CD4-positive, alpha-beta T cell treated with Interleukin-2 at 100 ng/mL for 4 hours (primary cell): ENCODE measurements at regions not wholly inside any gene's neighbourhood (a gene's known extent, or its start where the extent isn't known, plus 50 kb on each side); places are given as distances from the start of the nearest gene placed in this dataset.
A peak's percentile ranks its signal among the peaks of the same experiment; 100 is the strongest.
"Not testable (repeated sequence)": the region's sequence is repeated elsewhere in the genome, so short reads cannot be mapped to it uniquely, and the experiment has no call there.

Experiments used
- DNase-seq: peaks from one replicate; pipeline ENCODE4 v3.0.0-alpha.2; 2020; ENCODE audit warnings: low spot score

- DNase-seq = no peak
Observed at GRCh38 chr4:1561286-1561990, 122.7 kb downstream of the FAM53A start.

- DNase-seq = no peak
Observed at GRCh38 chr4:1559896-1560650, 124.0 kb downstream of the FAM53A start.

DNA sequence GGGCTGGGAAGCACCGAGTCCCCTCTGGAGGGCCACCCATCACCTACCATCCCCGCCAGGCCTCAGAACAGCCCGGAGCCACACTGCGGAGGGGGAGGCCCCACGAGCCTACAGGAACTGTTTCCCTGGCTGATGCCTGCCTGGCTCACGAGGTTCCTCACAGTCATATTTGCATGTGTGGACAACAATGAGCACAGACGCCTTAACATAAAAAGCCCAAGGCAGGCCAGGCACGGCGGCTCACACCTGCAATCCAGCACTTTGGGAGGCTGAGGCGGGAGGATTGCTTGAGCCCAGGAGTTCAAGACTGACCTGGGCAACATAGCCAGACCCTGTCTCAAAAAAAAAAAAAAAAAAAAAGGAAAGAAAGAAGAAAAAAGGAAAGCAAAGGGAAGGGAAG lies 125.9 kb downstream of the FAM53A start:
- no peak for DNase-seq

GRCh38 chr4:1557221-1557597 lies 126.9 kb downstream of the FAM53A start:
- DNase-seq = no peak

- DNase-seq = no peak
Observed at GRCh38 chr4:1556541-1557220, 127.4 kb downstream of the FAM53A start.

DNA sequence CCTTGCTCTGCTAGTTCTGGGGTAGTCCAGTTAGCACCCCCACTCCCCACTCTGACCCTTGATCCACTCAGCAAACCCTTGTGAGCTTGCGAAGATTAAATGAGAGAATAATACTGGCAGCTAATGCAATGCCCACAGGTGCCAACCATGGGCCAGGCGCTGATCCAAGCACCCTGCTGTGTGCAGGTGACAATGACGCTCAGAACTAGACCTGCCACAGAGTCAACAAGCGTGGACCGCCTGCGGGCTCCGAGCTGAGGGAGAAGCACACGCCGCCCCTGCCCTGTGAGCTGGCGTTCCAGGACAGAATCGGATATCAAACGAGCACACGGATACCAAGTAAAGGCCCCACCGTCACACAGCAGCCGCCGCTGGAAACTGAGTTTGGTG lies 129.2 kb downstream of the FAM53A start:
- DNase-seq = no peak

DNA sequence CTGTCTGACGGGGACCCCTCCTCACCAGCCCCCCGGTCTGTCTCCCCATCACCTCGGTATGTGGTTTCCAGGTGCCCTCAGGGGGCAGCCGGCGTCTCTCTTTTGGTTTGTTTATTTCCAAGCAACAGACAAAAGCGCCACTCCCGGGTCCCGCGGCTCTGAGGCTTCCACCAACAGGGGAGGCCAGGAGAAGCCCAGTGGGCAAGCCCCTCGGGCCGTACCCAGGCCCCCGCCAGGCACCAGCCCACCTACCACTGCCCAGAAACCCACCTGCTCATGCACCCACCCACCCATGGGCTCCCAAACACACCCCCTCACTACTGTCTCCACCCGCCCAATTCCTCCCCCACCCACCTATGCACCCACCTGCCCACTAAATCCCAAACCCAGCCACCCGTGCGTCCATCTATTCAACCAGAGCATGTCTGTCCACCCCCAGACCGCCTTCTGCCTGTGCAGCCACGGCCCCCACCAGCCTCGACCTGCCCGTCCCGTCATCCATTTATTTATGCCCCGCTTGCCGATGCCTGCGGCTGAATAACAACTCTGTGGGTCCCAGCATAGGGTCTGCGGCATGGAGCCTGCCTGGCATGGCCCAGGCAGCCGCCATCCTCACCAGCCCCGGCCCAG lies 129.8 kb downstream of the FAM53A start:
- no peak for DNase-seq

GRCh38 chr4:1553365-1553764 lies 130.7 kb downstream of the FAM53A start:
- no peak for DNase-seq

DNA sequence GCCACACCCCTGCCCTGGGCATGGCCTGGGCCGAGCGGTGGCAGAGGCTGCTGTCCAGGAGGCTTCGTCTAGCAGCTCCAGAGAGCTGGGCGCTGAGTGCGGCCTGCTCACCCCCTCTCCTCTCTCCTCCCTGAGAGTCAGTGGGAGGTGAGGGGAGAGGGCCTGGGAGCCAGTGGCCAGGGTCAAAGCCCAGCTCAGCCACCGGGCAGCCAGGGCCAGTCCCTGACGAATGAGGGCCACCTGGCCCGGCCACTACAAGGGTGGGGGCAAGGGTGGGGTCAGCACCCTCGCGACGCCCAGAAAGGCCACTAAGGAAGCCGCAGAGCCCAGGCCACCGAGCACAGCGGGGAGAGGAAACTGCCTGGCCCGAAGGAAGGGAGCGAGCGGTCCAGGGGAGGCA lies 131.7 kb downstream of the FAM53A start:
- no peak for DNase-seq

GRCh38 chr4:1551211-1551610 lies 132.9 kb downstream of the FAM53A start:
- DNase-seq = no peak

- no peak for DNase-seq
Observed at GRCh38 chr4:1550122-1551070, 133.7 kb downstream of the FAM53A start.

- DNase-seq = no peak
Observed at GRCh38 chr4:1549638-1550035, 134.5 kb downstream of the FAM53A start.

DNA sequence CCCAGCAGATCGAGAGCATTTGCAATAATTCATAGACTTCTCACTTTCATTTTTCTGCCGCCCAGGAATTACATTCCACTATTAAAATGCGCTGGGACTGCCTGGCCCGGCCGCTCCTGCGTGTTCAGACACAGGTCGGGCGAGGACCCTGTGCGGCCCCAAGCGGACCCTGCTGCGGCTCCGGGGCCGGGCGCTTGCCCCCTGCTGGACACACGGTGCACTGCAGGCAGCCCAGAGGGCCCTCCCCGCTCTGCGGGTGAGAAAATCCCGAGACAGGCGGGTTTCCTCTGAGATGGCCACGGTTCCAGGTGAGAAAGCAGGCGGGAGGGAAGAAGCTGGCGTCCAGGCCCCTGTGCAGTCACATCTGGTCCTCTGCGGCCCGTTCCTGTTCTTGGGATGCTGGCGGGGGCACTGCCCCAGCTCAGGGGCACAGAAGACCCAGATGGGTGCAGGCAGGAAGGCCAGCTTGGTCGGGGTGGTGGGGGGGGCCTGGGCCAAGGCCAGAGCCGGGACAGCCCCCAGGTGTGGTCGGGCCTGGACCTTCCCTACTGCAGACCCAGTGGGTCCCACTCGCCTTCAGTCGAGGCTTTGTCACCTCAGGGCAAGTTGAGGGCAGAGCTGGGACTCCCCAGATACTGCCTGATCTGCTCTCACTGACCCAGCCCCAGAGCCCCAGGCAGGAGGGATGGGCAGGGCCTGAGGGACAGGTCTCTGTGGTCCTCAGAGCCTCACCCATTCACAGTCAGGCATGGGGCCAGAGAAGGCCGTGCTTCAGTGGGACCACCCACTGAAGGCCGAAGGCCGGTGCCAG lies 135.1 kb downstream of the FAM53A start:
- DNase-seq = peak; percentile 69

DNA sequence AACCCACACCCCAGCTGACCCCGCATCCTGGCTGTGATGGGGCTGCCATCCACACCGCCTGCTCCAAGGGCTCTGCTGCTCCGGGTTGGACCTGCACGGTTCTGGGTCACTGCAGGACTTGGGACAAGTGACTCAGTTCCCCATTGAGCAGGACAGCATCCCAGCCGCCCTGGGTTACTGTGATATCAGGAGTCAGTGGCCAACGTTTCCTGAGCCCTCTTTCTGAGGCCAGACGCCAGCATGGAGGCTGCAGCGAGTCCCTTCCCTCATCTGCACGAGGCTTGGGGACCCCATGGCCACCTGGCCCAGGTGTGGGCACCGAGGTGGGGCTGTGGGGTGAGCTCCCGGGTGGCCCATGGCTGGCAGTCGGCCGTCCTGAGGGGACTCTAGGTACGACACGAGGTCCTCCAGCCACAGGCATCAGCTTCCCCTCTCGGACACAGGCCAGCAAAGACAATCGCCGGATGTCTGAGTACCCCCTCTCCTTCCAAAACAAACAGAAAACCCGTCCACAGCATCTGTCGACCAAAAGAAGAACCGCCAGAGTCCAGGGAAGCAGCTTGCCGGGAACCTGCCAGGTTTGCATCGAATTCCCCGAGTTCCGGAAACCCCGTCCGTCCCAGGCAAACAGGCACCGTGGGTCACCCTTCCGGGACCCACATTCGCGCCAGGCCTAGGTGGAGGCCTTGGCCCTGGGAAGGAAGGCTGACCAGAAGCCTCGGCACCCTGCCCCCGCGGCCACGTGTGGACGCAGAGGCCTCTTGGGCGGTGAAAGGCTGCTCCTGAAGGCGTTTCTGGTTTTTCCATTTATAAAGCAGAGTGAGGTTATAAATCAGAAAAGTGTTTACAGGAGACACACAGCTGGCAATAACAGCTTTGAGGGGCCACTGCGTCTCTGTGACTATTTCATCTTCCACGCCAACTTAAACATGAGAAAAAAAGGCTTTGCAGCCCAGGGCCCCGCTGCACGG lies 136.0 kb downstream of the FAM53A start:
- no peak for DNase-seq

- DNase-seq = no peak
Observed at GRCh38 chr4:1547131-1547855, 136.8 kb downstream of the FAM53A start.

GRCh38 chr4:1544861-1545281 lies 138.6 kb upstream of the NKX1-1 start:
- peak; percentile 38 for DNase-seq

DNA sequence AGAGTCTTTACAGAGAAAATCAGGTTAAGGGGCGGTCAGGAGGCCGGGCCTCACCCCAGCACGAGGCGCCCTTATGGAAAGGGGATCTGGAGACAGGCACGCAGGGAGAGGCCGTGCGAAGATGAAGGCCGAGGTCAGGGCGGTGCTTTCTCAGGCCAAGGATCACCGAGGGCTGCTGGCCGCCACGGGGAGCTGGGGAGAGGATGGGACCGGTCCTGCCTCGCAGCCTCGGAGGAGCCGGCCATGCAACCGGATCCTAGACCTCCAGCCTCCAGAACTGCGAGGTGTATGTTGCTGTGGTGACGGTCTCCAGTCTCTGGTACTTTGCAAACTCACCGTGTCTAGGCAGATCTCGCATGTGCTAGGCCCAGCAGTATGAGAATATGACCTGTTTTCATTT lies 138.2 kb upstream of the NKX1-1 start:
- DNase-seq = not testable (repeated sequence)

GRCh38 chr4:1543976-1544375 lies 137.7 kb upstream of the NKX1-1 start:
- DNase-seq = no peak

- DNase-seq = no peak
Observed at GRCh38 chr4:1543561-1543960, 137.3 kb upstream of the NKX1-1 start.
